AML-193 (cell line): ENCODE measurements at regions not wholly inside any gene's neighbourhood (a gene's known extent, or its start where the extent isn't known, plus 50 kb on each side); places are given as distances from the start of the nearest gene placed in this dataset.
"Not testable (repeated sequence)": the region's sequence is repeated elsewhere in the genome, so short reads cannot be mapped to it uniquely, and the experiment has no call there.

Source experiments
- DNase-seq, 2 experiments: peaks; one replicate each; lab custom pipeline; 2025; lab: John Stamatoyannopoulos, UW

- peak; percentile 26 to 48 for DNase-seq
These were observed 50.0 kb downstream of the SPRING1 start for GRCh38 chr12:116687888-116688287.

GRCh38 chr12:116684891-116685290 is 53.0 kb downstream of the SPRING1 start:
- no peak for DNase-seq

GRCh38 chr12:116677202-116677661 is 60.6 kb downstream of the SPRING1 start:
- DNase-seq, result peak; percentile 91 to 92

- DNase-seq, result no peak
These were observed 62.3 kb downstream of the SPRING1 start for GRCh38 chr12:116675339-116676107.

GRCh38 chr12:116674643-116675183 is 63.2 kb downstream of the SPRING1 start:
- DNase-seq, result no peak

- no peak for DNase-seq
These were observed 64.2 kb downstream of the SPRING1 start for GRCh38 chr12:116673681-116674111.

GRCh38 chr12:116672842-116673516 is 64.9 kb downstream of the SPRING1 start:
- peak; percentile 42 to 54 for DNase-seq

- no peak for DNase-seq
These were observed 65.9 kb downstream of the SPRING1 start for GRCh38 chr12:116672010-116672409.

- no peak for DNase-seq
These were observed 67.0 kb downstream of the SPRING1 start for GRCh38 chr12:116670859-116671258.

- no peak for DNase-seq
These were observed 70.1 kb downstream of the SPRING1 start for GRCh38 chr12:116667752-116668151.

GRCh38 chr12:116666829-116667228 is 71.0 kb downstream of the SPRING1 start:
- not testable (repeated sequence) for DNase-seq

GRCh38 chr12:116666305-116666673 is 71.6 kb downstream of the SPRING1 start:
- no peak for DNase-seq

- no peak for DNase-seq
These were observed 72.1 kb downstream of the SPRING1 start for GRCh38 chr12:116665666-116666304.

GRCh38 chr12:116664085-116664484 is 73.8 kb downstream of the SPRING1 start:
- DNase-seq, result no peak

GRCh38 chr12:116662612-116663144 is 75.2 kb downstream of the SPRING1 start:
- DNase-seq, result peak; percentile 84 to 92

- peak; percentile 77 for DNase-seq
These were observed 76.5 kb downstream of the SPRING1 start for GRCh38 chr12:116661341-116661740.

GRCh38 chr12:116660740-116661139 is 77.1 kb downstream of the SPRING1 start:
- not testable (repeated sequence) for DNase-seq

GRCh38 chr12:116659771-116660481 is 77.9 kb downstream of the SPRING1 start:
- DNase-seq, result no peak

GRCh38 chr12:116657921-116658495 is 79.9 kb downstream of the SPRING1 start:
- no peak for DNase-seq

- no peak for DNase-seq
These were observed 81.6 kb downstream of the SPRING1 start for GRCh38 chr12:116656306-116656705.

- DNase-seq, result no peak
These were observed 83.6 kb downstream of the SPRING1 start for GRCh38 chr12:116654226-116654743.
